H1 (cell line): ENCODE measurements at regions not wholly inside any gene's neighbourhood (a gene's known extent, or its start where the extent isn't known, plus 50 kb on each side); places are given as distances from the start of the nearest gene placed in this dataset.

Experiments used
- TF ChIP-seq, protein P1 (sequence below): IDR thresholded peaks from 2 replicates; pipeline ENCODE4 v1.6.1; 2011; ENCODE audit warnings: low read depth, mild to moderate bottlenecking, low read length; ENCODE audit not compliant: insufficient read depth

DNA sequence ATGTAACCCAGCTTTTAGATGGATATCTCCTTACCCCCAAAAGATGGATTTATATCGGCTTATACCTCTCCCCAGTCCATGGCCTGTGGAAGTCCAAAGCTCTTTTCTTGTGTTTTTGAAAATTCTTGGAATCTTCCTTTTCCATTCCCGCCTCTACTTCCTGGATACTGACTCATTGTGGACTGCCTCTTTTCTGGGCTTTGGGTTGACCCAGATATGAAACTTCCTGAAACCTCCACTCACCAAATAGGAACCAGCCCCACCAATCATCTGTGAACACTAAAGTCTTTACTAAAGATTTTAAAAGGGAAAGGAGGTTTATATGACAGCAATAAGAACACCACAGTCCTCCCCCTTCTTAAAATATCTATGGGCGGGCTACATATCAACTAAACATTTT lies 163.4 kb upstream of the SYN3 start (continued):
- TF ChIP-seq, protein P1, sequence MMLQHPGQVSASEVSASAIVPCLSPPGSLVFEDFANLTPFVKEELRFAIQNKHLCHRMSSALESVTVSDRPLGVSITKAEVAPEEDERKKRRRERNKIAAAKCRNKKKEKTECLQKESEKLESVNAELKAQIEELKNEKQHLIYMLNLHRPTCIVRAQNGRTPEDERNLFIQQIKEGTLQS: no peak
